Trophoblast cell (in vitro differentiated cells and primary cell): ENCODE measurements at regions not wholly inside any gene's neighbourhood (a gene's known extent, or its start where the extent isn't known, plus 50 kb on each side); places are given as distances from the start of the nearest gene placed in this dataset.
A peak's percentile ranks its signal among the peaks of the same experiment; 100 is the strongest.
"Not testable (repeated sequence)": the region's sequence is repeated elsewhere in the genome, so short reads cannot be mapped to it uniquely, and the experiment has no call there.

Experiments used
- DNase-seq, 2 donors: peaks; one replicate each; pipeline ENCODE4 v3.0.0-alpha.2; 2016
- H2AFZ ChIP-seq: 2 replicates; pipeline ENCODE4 v1.6.1; 2013; ENCODE audit warnings: low read length, moderate library complexity, mild to moderate bottlenecking; ENCODE audit not compliant: insufficient read depth, poor library complexity
- H2AK5ac ChIP-seq: 2 replicates; pipeline ENCODE4 v1.6.1; 2013; ENCODE audit warnings: mild to moderate bottlenecking, low read length
- H2BK120ac ChIP-seq: 2 replicates; pipeline ENCODE4 v1.6.1; 2013; ENCODE audit warnings: low read length, mild to moderate bottlenecking, moderate library complexity; ENCODE audit not compliant: insufficient read depth, poor library complexity
- H2BK12ac ChIP-seq: 2 replicates; pipeline ENCODE4 v1.6.1; 2013; ENCODE audit warnings: mild to moderate bottlenecking, low read length, moderate library complexity
- H2BK5ac ChIP-seq: 2 replicates; pipeline ENCODE4 v1.6.1; 2013; ENCODE audit warnings: low read length, low read depth, moderate library complexity, mild to moderate bottlenecking; ENCODE audit not compliant: poor library complexity
- H3K14ac ChIP-seq: 2 replicates; pipeline ENCODE4 v1.6.1; 2013; ENCODE audit warnings: mild to moderate bottlenecking, low read length
- H3K18ac ChIP-seq: 2 replicates; pipeline ENCODE4 v1.6.1; 2013; ENCODE audit warnings: mild to moderate bottlenecking, low read length
- H3K23ac ChIP-seq: 2 replicates; pipeline ENCODE4 v1.6.1; 2013; ENCODE audit warnings: low read length
- H3K27ac ChIP-seq: 2 replicates; pipeline ENCODE4 v1.5.1; 2013; ENCODE audit warnings: low read depth, mild to moderate bottlenecking, inconsistent platforms, low read length, moderate library complexity
- H3K27me3 ChIP-seq: 2 replicates; pipeline ENCODE4 v1.6.1; 2013; ENCODE audit warnings: inconsistent platforms, mild to moderate bottlenecking, low read length, moderate library complexity; ENCODE audit not compliant: insufficient read depth
- H3K36me3 ChIP-seq, 2 experiments: 1 replicate in 1 of 2; 2 replicates in 1 of 2; pipeline ENCODE4 v1.6.1; 2013; ENCODE audit warnings: low read length in 2 of 2, mild to moderate bottlenecking in 2 of 2, moderate library complexity in 1 of 2; ENCODE audit not compliant: insufficient read depth in 2 of 2, control insufficient read depth in 1 of 2
- H3K4ac ChIP-seq: 2 replicates; pipeline ENCODE4 v1.6.1; 2013; ENCODE audit warnings: low read depth, mild to moderate bottlenecking, low read length, moderate library complexity
- H3K4me1 ChIP-seq, 2 experiments: 1 replicate in 1 of 2; 2 replicates in 1 of 2; pipeline ENCODE4 v1.6.1; 2013; ENCODE audit warnings: low read length in 2 of 2, mild to moderate bottlenecking in 2 of 2, moderate library complexity in 1 of 2; ENCODE audit not compliant: insufficient read depth in 2 of 2, control insufficient read depth in 1 of 2
- H3K4me2 ChIP-seq: 2 replicates; pipeline ENCODE4 v1.6.1; 2013; ENCODE audit warnings: inconsistent platforms, mild to moderate bottlenecking, low read length, moderate library complexity
- H3K4me3 ChIP-seq: 2 replicates; pipeline ENCODE4 v1.5.1; 2013; ENCODE audit warnings: mild to moderate bottlenecking, low read depth, low read length, inconsistent platforms
- H3K79me1 ChIP-seq: one replicate; pipeline ENCODE4 v1.6.1; 2013; ENCODE audit warnings: low read length
- H3K79me2 ChIP-seq: 2 replicates; pipeline ENCODE4 v1.6.1; 2013; ENCODE audit warnings: low read length, mild to moderate bottlenecking; ENCODE audit not compliant: control insufficient read depth, insufficient read depth, poor library complexity
- H3K9ac ChIP-seq: 2 replicates; pipeline ENCODE4 v1.6.1; 2013; ENCODE audit warnings: mild to moderate bottlenecking, low read length
- H3K9me3 ChIP-seq: 2 replicates; pipeline ENCODE4 v1.6.1; 2013; ENCODE audit warnings: low read depth, mild to moderate bottlenecking, control low read depth, inconsistent platforms, low read length; ENCODE audit not compliant: insufficient read depth
- H4K12ac ChIP-seq: 2 replicates; pipeline ENCODE4 v1.6.1; 2013; ENCODE audit warnings: low read depth, mild to moderate bottlenecking, low read length, moderate library complexity
- H4K8ac ChIP-seq: 2 replicates; pipeline ENCODE4 v1.6.1; 2013; ENCODE audit warnings: low read depth, mild to moderate bottlenecking, low read length, moderate library complexity
- H4K91ac ChIP-seq: one replicate; pipeline ENCODE4 v1.6.1; 2013; ENCODE audit warnings: low read depth, mild to moderate bottlenecking, low read length, moderate library complexity
- WGBS: extraction: QIAGEN DNeasy Blood & Tissue Kit; methylation state at CpG from one replicate; pipeline ENCODE4 v1.1.7; 2013; ENCODE audit warnings: missing lambda C conversion rate; ENCODE audit not compliant: insufficient read length, insufficient coverage; ENCODE audit errors: extremely low coverage; 5-methylcytosine and 5-hydroxymethylcytosine counted together

DNA sequence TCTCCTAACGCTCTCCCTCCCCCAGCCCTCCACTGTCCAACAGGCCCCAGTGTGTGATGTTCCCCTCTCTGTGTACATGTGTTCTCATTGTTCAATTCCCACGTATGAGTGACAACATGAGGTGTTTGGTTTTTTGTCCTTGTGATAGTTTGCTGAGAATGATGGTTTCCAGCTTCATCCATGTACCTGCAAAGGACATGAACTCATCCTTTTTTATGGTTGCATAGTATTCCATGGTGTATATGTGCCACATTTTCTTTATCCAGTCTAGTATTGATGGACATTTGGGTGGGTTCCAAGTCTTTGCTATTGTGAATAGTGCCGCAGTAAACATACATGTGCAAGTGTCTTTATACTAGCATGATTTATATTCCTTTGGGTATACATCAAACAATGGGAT lies 347.4 kb downstream of the MAGEE1 start:
- not testable (repeated sequence) for H4K8ac ChIP-seq, H4K91ac ChIP-seq, DNase-seq, H3K4me3 ChIP-seq, H4K12ac ChIP-seq, H3K79me1 ChIP-seq, H3K18ac ChIP-seq, H3K4me1 ChIP-seq, H2BK120ac ChIP-seq, H2BK12ac ChIP-seq, H2AK5ac ChIP-seq, H3K36me3 ChIP-seq, H3K23ac ChIP-seq, H3K27ac ChIP-seq, H3K14ac ChIP-seq, H2BK5ac ChIP-seq, H3K79me2 ChIP-seq, H3K27me3 ChIP-seq, H3K9ac ChIP-seq, H2AFZ ChIP-seq, H3K4ac ChIP-seq, H3K9me3 ChIP-seq, H3K4me2 ChIP-seq
- WGBS, result no CpG with 5 or more reads among the region's 3 CpGs

DNA sequence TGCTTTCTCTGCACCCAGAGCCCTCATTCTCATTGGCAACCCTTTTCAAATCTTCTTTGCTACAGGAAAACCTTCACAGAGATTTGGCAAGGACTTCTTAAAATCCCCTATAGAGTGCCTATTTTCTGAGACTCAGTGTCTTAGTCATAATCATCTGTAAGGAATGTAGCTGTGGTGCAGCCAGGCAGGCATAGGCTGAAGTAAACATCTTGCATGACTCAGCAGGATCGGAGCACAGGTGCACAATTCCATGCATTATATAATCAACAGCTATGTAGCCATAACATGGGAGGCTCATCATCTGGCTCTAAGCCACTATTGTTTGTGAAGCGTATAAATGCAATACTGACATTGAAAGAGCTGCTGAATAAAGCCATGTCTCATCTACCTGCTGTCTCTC lies 368.8 kb downstream of the MAGEE1 start:
- H3K27ac ChIP-seq, result no peak overlapping the region
- no peak overlapping the region for H4K8ac ChIP-seq
- no peak overlapping the region for H3K14ac ChIP-seq
- H3K79me2 ChIP-seq, result no peaks in the 10 kb centered on the region
- H3K9me3 ChIP-seq, result peaks cover 13% of the 10 kb centered on the region
- H3K18ac ChIP-seq, result no peak overlapping the region
- H2BK12ac ChIP-seq, result no peak overlapping the region
- H3K23ac ChIP-seq, result no peak overlapping the region
- H3K4ac ChIP-seq, result no peak overlapping the region
- H3K4me1 ChIP-seq, result no peaks in the 10 kb centered on the region
- no peak overlapping the region for H3K4me2 ChIP-seq
- no peak overlapping the region for H2BK5ac ChIP-seq
- no peak overlapping the region for H4K12ac ChIP-seq
- no peak overlapping the region for H2BK120ac ChIP-seq
- DNase-seq, result peak in 1 of 2 donors; percentile 9
- no peaks in the 10 kb centered on the region for H3K79me1 ChIP-seq
- no peak overlapping the region for H2AFZ ChIP-seq
- no peaks in the 10 kb centered on the region for H3K36me3 ChIP-seq
- no peak overlapping the region for H2AK5ac ChIP-seq
- no peak overlapping the region for H4K91ac ChIP-seq
- no peaks in the 10 kb centered on the region for H3K27me3 ChIP-seq
- H3K9ac ChIP-seq, result no peak overlapping the region
- no peak overlapping the region for H3K4me3 ChIP-seq
- no CpG with 5 or more reads among the region's 2 CpGs for WGBS

DNA sequence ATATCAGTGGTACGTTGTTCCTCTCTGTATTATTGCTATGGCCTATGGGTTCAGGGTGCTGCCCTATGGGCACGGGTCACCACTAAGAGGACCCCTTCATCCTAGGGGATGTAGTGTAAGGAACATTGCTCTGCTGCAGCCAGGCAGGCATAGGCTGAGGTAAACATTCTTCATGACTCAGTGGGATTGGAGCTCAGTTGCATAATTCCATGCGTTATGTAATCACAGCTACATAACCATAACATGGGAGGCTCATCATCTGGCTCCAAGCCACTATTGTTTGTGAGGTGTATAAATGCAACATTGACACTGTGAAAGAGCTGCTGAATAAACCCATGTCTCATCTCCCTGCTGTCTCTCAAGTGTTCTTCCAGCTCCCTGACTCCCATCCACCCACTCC lies 375.2 kb downstream of the MAGEE1 start:
- no peaks in the 10 kb centered on the region for H3K4me1 ChIP-seq
- H2BK12ac ChIP-seq, result no peak overlapping the region
- H2AFZ ChIP-seq, result no peak overlapping the region
- H2BK120ac ChIP-seq, result no peak overlapping the region
- H3K4me2 ChIP-seq, result no peak overlapping the region
- no peak overlapping the region for H2BK5ac ChIP-seq
- H2AK5ac ChIP-seq, result no peak overlapping the region
- DNase-seq, result peak; percentile 2 to 51
- H3K9ac ChIP-seq, result no peak overlapping the region
- H3K36me3 ChIP-seq, result no peaks in the 10 kb centered on the region
- no peak overlapping the region for H4K8ac ChIP-seq
- H3K4me3 ChIP-seq, result no peak overlapping the region
- H3K9me3 ChIP-seq, result peaks cover 11% of the 10 kb centered on the region
- H4K12ac ChIP-seq, result no peak overlapping the region
- H3K27me3 ChIP-seq, result no peaks in the 10 kb centered on the region
- H3K79me2 ChIP-seq, result no peaks in the 10 kb centered on the region
- H4K91ac ChIP-seq, result no peak overlapping the region
- H3K79me1 ChIP-seq, result no peaks in the 10 kb centered on the region
- no peak overlapping the region for H3K27ac ChIP-seq
- H3K4ac ChIP-seq, result no peak overlapping the region
- no peak overlapping the region for H3K18ac ChIP-seq
- WGBS, result no CpG with 5 or more reads among the region's 3 CpGs
- no peak overlapping the region for H3K14ac ChIP-seq
- H3K23ac ChIP-seq, result no peak overlapping the region

DNA sequence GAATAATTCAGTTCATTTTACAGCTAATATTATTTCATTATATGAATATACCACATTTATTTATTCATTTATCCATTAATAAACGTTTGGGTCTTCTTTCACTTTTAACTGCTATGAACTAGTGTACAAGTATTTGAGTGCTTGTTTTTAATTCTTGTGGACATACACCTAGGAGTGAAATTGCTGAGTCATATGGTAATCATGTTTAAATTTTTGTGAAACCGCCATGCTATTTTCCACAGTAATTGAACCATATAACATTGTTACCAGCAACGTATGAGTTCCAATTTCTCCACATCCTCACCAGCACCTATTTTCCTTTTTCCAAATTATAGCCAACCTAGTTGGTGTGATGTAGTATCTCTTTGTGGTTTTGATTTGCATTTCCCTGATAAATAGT lies 388.2 kb downstream of the MAGEE1 start:
- DNase-seq, result no peak
- Histone ChIP-seq H4K91ac (no peak overlapping the region), H3K27ac (no peak overlapping the region), H3K4ac (no peak overlapping the region), H3K79me1 (no peaks in the 10 kb centered on the region), H3K27me3 (no peaks in the 10 kb centered on the region), H3K4me1 (no peaks in the 10 kb centered on the region), H3K4me2 (no peak overlapping the region), H3K79me2 (no peaks in the 10 kb centered on the region), H2AFZ (no peak overlapping the region), H3K23ac (no peak overlapping the region), H2BK5ac (no peak overlapping the region), H3K9ac (no peak overlapping the region), H4K12ac (no peak overlapping the region), H4K8ac (no peak overlapping the region), H2BK12ac (no peak overlapping the region), H2BK120ac (no peak overlapping the region), H3K4me3 (no peak overlapping the region), H3K9me3 (no peaks in the 10 kb centered on the region), H3K18ac (no peak overlapping the region), H3K14ac (no peak overlapping the region), H2AK5ac (no peak overlapping the region), H3K36me3 (no peaks in the 10 kb centered on the region)
- no CpG with 5 or more reads among the region's 3 CpGs for WGBS
